KBM-7 (cell line): ENCODE measurements at regions not wholly inside any gene's neighbourhood (a gene's known extent, or its start where the extent isn't known, plus 50 kb on each side); places are given as distances from the start of the nearest gene placed in this dataset.
A peak's percentile ranks its signal among the peaks of the same experiment; 100 is the strongest.

Source experiments
- DNase-seq: peaks from one replicate; pipeline ENCODE4 v3.0.0-alpha.2; 2015
- in situ Hi-C: fragments of 300-500 bp; cut with MboI; formaldehyde crosslinking; loops from 2 replicates; pipeline ENCODE4 v1.14.3; 2020; ENCODE audit warnings: low sequenced_read_pairs, low pct_unique_long_range_greater_than_20kb, mixed read lengths

GRCh38 chr1:110770832-110771231 is 96.1 kb upstream of the KCNA3 start:
- no peak for DNase-seq
- in situ Hi-C loops = no loop called here

- DNase-seq = no peak
- in situ Hi-C loops = no loop called here
Observed at GRCh38 chr1:110768605-110769004, 93.9 kb upstream of the KCNA3 start.

- in situ Hi-C loops = no loop called here
- no peak for DNase-seq
Observed at GRCh38 chr1:110766336-110766647, 91.6 kb upstream of the KCNA3 start.

GRCh38 chr1:110765640-110766335 is 91.0 kb upstream of the KCNA3 start:
- peak; percentile 37 for DNase-seq

GRCh38 chr1:110763149-110763548 is 88.4 kb upstream of the KCNA3 start:
- no peak for DNase-seq
- in situ Hi-C loops = no loop called here

More at GRCh38 chr1:110765640-110766335, 91.0 kb upstream of the KCNA3 start:
- in situ Hi-C loops = no loop called here

- DNase-seq = no peak
- in situ Hi-C loops = no loop called here
Observed at GRCh38 chr1:110760321-110760720, 85.6 kb upstream of the KCNA3 start.

GRCh38 chr1:110756506-110756905 is 81.8 kb upstream of the KCNA3 start:
- DNase-seq = no peak
- in situ Hi-C loops = no loop called here

GRCh38 chr1:110752941-110753725 is 78.4 kb upstream of the KCNA3 start:
- DNase-seq = no peak
- in situ Hi-C loops = no loop called here

GRCh38 chr1:110750562-110750961 is 75.8 kb upstream of the KCNA3 start:
- in situ Hi-C loops = no loop called here
- no peak for DNase-seq

- in situ Hi-C loops = no loop called here
- no peak for DNase-seq
Observed at GRCh38 chr1:110749960-110750359, 75.2 kb upstream of the KCNA3 start.

- in situ Hi-C loops = no loop called here
- DNase-seq = peak; percentile 45
Observed at GRCh38 chr1:110746644-110747259, 72.0 kb upstream of the KCNA3 start.

- DNase-seq = no peak
- in situ Hi-C loops = no loop called here
Observed at GRCh38 chr1:110743397-110743796, 68.7 kb upstream of the KCNA3 start.

GRCh38 chr1:110736900-110737605 is 62.3 kb upstream of the KCNA3 start:
- in situ Hi-C loops = no loop called here
- DNase-seq = no peak

- in situ Hi-C loops = no loop called here
- no peak for DNase-seq
Observed at GRCh38 chr1:110734133-110734680, 59.5 kb upstream of the KCNA3 start.

- in situ Hi-C loops = no loop called here
- no peak for DNase-seq
Observed at GRCh38 chr1:110731529-110731928, 56.8 kb upstream of the KCNA3 start.

- in situ Hi-C loops = no loop called here
- no peak for DNase-seq
Observed at GRCh38 chr1:110728388-110729001, 53.8 kb upstream of the KCNA3 start.

GRCh38 chr1:110727246-110727645 is 52.5 kb upstream of the KCNA3 start:
- no peak for DNase-seq
- in situ Hi-C loops = no loop called here

GRCh38 chr1:110726755-110727154 is 52.0 kb upstream of the KCNA3 start:
- no peak for DNase-seq
- in situ Hi-C loops = no loop called here
